GM23338 (cell line): ENCODE measurements at regions not wholly inside any gene's neighbourhood (a gene's known extent, or its start where the extent isn't known, plus 50 kb on each side); places are given as distances from the start of the nearest gene placed in this dataset.

ENCODE experiments used
- CREB1 ChIP-seq: fragments of 250-450 bp; sonication (Bioruptor Pico); IDR thresholded peaks from 2 replicates; pipeline ENCODE4 v1.5.0; 2020; ENCODE audit warnings: low read depth, mild to moderate bottlenecking, moderate library complexity
- EZH2 ChIP-seq: fragments of 200-600 bp; sonication (generic); IDR thresholded peaks from one replicate; pipeline ENCODE4 v1.8.0; 2017; ENCODE audit warnings: antibody characterized with exemption, mild to moderate bottlenecking, low read depth; ENCODE audit not compliant: unreplicated experiment
- EZH2phosphoT487 ChIP-seq: fragments of 200-600 bp; sonication (generic); IDR thresholded peaks from one replicate; pipeline ENCODE4 v1.8.1; 2018; ENCODE audit warnings: antibody characterized with exemption; ENCODE audit not compliant: unreplicated experiment
- JUNB ChIP-seq: IDR thresholded peaks from one replicate; pipeline ENCODE4 v1.6.1; 2016; ENCODE audit warnings: antibody characterized with exemption; ENCODE audit not compliant: unreplicated experiment
- POLR2AphosphoS5 ChIP-seq: IDR thresholded peaks from 2 replicates; pipeline ENCODE4 v1.6.1; 2016; ENCODE audit warnings: antibody characterized with exemption, low read depth
- REST ChIP-seq: IDR thresholded peaks from one replicate; pipeline ENCODE4 v1.6.1; 2018; ENCODE audit warnings: antibody characterized with exemption; ENCODE audit not compliant: unreplicated experiment
- STAT1 ChIP-seq: IDR thresholded peaks from one replicate; pipeline ENCODE4 v1.6.1; 2016; ENCODE audit warnings: antibody characterized with exemption; ENCODE audit not compliant: unreplicated experiment
- ZNF331 ChIP-seq: fragments of 250-450 bp; sonication (Bioruptor Pico); IDR thresholded peaks from 2 replicates; pipeline ENCODE4 v1.5.0; 2020; ENCODE audit warnings: low read depth, mild to moderate bottlenecking, moderate library complexity
- TF ChIP-seq, protein P1 (sequence below), 2 experiments: fragments of 200-600 bp in 1 of 2; sonication (generic) in 1 of 2; conservative IDR thresholded peaks; 2 replicates each; pipeline versions ENCODE4 v1.5.1 to v1.6.1; 2016 to 2017; ENCODE audit warnings: antibody characterized with exemption in 2 of 2, low read depth in 2 of 2, mild to moderate bottlenecking in 2 of 2, moderate library complexity in 1 of 2

DNA sequence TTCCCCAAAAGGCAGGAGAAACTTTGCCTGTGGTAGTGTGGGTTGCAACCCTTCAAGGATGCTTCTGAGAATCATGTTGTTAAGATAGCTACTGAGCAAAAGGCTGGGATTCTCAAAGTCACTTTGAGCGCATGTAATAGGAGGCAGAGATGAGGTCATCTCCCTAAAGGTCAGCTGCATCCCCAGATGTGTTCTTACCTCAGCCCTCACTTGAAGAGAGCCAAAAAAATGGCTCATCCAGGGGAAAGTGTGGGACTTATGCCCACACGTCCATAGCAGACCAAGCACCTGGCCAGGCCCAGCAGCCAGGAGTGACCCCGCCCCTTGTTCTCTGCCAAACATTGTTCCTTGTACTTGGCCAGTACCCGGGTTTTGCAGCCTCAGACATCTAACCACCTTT lies 187.0 kb upstream of the BMP2 start:
- TF ChIP-seq, protein P1, sequence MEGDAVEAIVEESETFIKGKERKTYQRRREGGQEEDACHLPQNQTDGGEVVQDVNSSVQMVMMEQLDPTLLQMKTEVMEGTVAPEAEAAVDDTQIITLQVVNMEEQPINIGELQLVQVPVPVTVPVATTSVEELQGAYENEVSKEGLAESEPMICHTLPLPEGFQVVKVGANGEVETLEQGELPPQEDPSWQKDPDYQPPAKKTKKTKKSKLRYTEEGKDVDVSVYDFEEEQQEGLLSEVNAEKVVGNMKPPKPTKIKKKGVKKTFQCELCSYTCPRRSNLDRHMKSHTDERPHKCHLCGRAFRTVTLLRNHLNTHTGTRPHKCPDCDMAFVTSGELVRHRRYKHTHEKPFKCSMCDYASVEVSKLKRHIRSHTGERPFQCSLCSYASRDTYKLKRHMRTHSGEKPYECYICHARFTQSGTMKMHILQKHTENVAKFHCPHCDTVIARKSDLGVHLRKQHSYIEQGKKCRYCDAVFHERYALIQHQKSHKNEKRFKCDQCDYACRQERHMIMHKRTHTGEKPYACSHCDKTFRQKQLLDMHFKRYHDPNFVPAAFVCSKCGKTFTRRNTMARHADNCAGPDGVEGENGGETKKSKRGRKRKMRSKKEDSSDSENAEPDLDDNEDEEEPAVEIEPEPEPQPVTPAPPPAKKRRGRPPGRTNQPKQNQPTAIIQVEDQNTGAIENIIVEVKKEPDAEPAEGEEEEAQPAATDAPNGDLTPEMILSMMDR (conservative IDR thresholded peaks at IDR 0.05; ENCODE audit: low read depth in 2 of 2) = no peak
- TF ChIP-seq REST (no peak), POLR2AphosphoS5 (no peak), EZH2 (no peak), JUNB (no peak), STAT1 (no peak), CREB1 (CRISPR knock-in tag) (no peak), EZH2phosphoT487 (no peak), ZNF331 (CRISPR knock-in tag) (no peak)
